Thyroid gland (tissue), 4 donors: ENCODE measurements at regions not wholly inside any gene's neighbourhood (a gene's known extent, or its start where the extent isn't known, plus 50 kb on each side); places are given as distances from the start of the nearest gene placed in this dataset.
"Not testable (repeated sequence)": the region's sequence is repeated elsewhere in the genome, so short reads cannot be mapped to it uniquely, and the experiment has no call there.

ENCODE experiments used
- DNase-seq, 2 donors: peaks; one replicate each; pipeline ENCODE4 v3.0.0-alpha.2; 2019
- H3K27ac ChIP-seq, 3 donors: fragments of 200-600 bp; sonication (generic); 1 replicate in 2 of 3; 2 replicates in 1 of 3; pipeline ENCODE4 v1.5.1; 2016 to 2019; ENCODE audit warnings: mild to moderate bottlenecking in 1 of 3, moderate library complexity in 1 of 3
- H3K27me3 ChIP-seq: fragments of 200-600 bp; sonication (generic); one replicate; pipeline ENCODE4 v1.5.1; 2019
- H3K36me3 ChIP-seq, 2 donors: fragments of 200-600 bp; sonication (generic); one replicate each; pipeline ENCODE4 v1.5.1; 2016 to 2019
- H3K4me1 ChIP-seq, 2 donors: fragments of 200-600 bp; sonication (generic); one replicate each; pipeline ENCODE4 v1.5.1; 2017 to 2019
- H3K4me3 ChIP-seq, 3 donors: fragments of 200-600 bp; sonication (generic); replicated peaks in 1 of 3; 1 replicate in 2 of 3; 2 replicates in 1 of 3; pipeline ENCODE4 v1.5.1; 2016; ENCODE audit warnings: mild to moderate bottlenecking in 1 of 3
- H3K9me3 ChIP-seq: fragments of 200-600 bp; sonication (generic); one replicate; pipeline ENCODE4 v1.5.1; 2017
- POLR2A ChIP-seq, 2 donors: fragments of 450-650 bp; IDR thresholded peaks; one replicate each; pipeline ENCODE4 v1.6.1; 2017; ENCODE audit warnings: antibody characterized with exemption in 2 of 2, mild to moderate bottlenecking in 2 of 2, moderate library complexity in 1 of 2
- WGBS, 2 donors: methylation state at CpG; one replicate each; pipeline ENCODE4 v1.1.5; 2017; 5-methylcytosine and 5-hydroxymethylcytosine counted together
- intact Hi-C: fragments of 100-400 bp; cut with DNase I; formaldehyde crosslinking; loops from one replicate; pipeline ENCODE4 v1.15.1; 2023
- TF ChIP-seq, protein P1 (sequence below), 6 experiments: fragments of 200-600 bp in 3 of 6; fragments of 450-650 bp in 3 of 6; sonication (generic) in 3 of 6; IDR thresholded peaks; one replicate each; pipeline ENCODE4 v1.5.1; 2016 to 2019; ENCODE audit warnings: antibody characterized with exemption in 6 of 6, mild to moderate bottlenecking in 2 of 6, inconsistent platforms in 1 of 6, moderate library complexity in 1 of 6

- H3K4me3 ChIP-seq = no peak overlapping the region
- no peaks in the 10 kb centered on the region for H3K36me3 ChIP-seq
- H3K27me3 ChIP-seq = no peaks in the 10 kb centered on the region
- no peak overlapping the region for H3K27ac ChIP-seq
- TF ChIP-seq, protein P1, sequence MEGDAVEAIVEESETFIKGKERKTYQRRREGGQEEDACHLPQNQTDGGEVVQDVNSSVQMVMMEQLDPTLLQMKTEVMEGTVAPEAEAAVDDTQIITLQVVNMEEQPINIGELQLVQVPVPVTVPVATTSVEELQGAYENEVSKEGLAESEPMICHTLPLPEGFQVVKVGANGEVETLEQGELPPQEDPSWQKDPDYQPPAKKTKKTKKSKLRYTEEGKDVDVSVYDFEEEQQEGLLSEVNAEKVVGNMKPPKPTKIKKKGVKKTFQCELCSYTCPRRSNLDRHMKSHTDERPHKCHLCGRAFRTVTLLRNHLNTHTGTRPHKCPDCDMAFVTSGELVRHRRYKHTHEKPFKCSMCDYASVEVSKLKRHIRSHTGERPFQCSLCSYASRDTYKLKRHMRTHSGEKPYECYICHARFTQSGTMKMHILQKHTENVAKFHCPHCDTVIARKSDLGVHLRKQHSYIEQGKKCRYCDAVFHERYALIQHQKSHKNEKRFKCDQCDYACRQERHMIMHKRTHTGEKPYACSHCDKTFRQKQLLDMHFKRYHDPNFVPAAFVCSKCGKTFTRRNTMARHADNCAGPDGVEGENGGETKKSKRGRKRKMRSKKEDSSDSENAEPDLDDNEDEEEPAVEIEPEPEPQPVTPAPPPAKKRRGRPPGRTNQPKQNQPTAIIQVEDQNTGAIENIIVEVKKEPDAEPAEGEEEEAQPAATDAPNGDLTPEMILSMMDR (IDR thresholded peaks at IDR 0.05) = no peak
- no peak for TF ChIP-seq POLR2A (IDR thresholded peaks at IDR 0.05)
- H3K4me1 ChIP-seq = no peaks in the 10 kb centered on the region
- no peaks in the 10 kb centered on the region for H3K9me3 ChIP-seq
- 82 to 85% methylated on average over 7 of the region's 7 CpGs for WGBS, 2 donors
- intact Hi-C loops = no loop called here
- DNase-seq = no peak
These were observed 98.8 kb upstream of the NTF3 start for GRCh38 chr12:5333096-5333495.

DNA sequence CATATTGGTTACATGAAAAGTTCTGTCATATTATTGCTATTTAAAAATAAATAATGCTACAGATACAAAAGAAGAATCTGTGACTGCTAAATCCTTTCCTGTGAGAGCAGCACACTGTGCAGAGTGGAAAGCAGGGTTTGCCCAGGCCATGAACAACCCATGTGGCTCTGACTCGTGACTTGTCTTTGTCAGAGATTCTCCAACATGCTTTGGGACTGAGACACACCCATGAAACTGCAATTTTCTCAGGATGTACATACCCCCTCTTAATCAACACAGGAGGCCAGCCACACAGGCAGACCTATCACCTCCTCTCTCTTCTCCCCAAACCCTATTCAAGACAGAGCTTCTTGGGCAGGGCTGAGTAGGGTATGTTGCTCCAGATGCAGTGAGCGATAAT lies 96.8 kb upstream of the NTF3 start:
- TF ChIP-seq, protein P1 (IDR thresholded peaks at IDR 0.05) = no peak
- no peak for TF ChIP-seq POLR2A (IDR thresholded peaks at IDR 0.05)
- Histone ChIP-seq H3K27ac (no peak overlapping the region), H3K4me3 (no peak overlapping the region), H3K9me3 (no peaks in the 10 kb centered on the region), H3K27me3 (no peaks in the 10 kb centered on the region), H3K36me3 (no peaks in the 10 kb centered on the region), H3K4me1 (no peaks in the 10 kb centered on the region)
- no peak for DNase-seq
- intact Hi-C loops = no loop called here
- WGBS, 2 donors = 83 to 87% methylated on average over 2 of the region's 2 CpGs

- intact Hi-C loops, DNase-seq, H3K4me1 ChIP-seq, H3K9me3 ChIP-seq, H3K27ac ChIP-seq, H3K4me3 ChIP-seq, H3K27me3 ChIP-seq, H3K36me3 ChIP-seq: not testable (repeated sequence)
- WGBS, 2 donors = 68 to 71% methylated on average over 2 of the region's 2 CpGs
These were observed 90.8 kb upstream of the NTF3 start for GRCh38 chr12:5341086-5341485.

GRCh38 chr12:5343711-5344110 lies 88.2 kb upstream of the NTF3 start:
- no peak overlapping the region for H3K27ac ChIP-seq
- WGBS, 2 donors = 69 to 87% methylated on average over 3 of the region's 3 CpGs
- no peaks in the 10 kb centered on the region for H3K4me1 ChIP-seq
- no peaks in the 10 kb centered on the region for H3K9me3 ChIP-seq
- H3K27me3 ChIP-seq = no peaks in the 10 kb centered on the region
- H3K4me3 ChIP-seq = no peak overlapping the region
- no peaks in the 10 kb centered on the region for H3K36me3 ChIP-seq
- TF ChIP-seq, protein P1 (IDR thresholded peaks at IDR 0.05) = no peak
- no peak for TF ChIP-seq POLR2A (IDR thresholded peaks at IDR 0.05)
- intact Hi-C loops = no loop called here
- DNase-seq = no peak

GRCh38 chr12:5344131-5344530 lies 87.8 kb upstream of the NTF3 start:
- Histone ChIP-seq H3K27me3 (no peaks in the 10 kb centered on the region), H3K27ac (no peak overlapping the region), H3K4me3 (no peak overlapping the region), H3K9me3 (no peaks in the 10 kb centered on the region), H3K4me1 (no peaks in the 10 kb centered on the region), H3K36me3 (no peaks in the 10 kb centered on the region)
- TF ChIP-seq POLR2A (IDR thresholded peaks at IDR 0.05) = no peak
- TF ChIP-seq, protein P1 (IDR thresholded peaks at IDR 0.05) = no peak
- no peak for DNase-seq
- intact Hi-C loops = no loop called here
- WGBS, 2 donors = 87 to 89% methylated on average over 4 of the region's 4 CpGs

DNA sequence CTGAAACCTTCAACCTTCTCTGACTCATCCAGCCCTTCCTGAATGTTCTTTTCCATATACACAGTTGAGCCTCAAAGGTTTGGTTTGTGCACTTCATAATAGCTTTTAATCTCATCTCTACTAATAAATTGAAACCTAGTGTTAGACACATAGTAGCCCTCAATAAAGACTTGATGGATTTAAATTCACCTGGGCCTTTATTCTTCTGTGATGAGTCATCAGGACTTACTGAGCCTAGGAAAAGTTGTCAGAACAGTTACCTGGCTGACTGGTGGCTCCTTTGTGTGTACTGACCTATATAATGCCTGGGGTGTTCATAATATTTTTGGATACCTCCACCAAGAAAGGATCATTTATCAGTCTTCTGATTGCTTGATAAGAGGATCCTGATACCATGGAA lies 86.4 kb upstream of the NTF3 start:
- Histone ChIP-seq H3K9me3 (no peaks in the 10 kb centered on the region), H3K27ac (no peak overlapping the region), H3K36me3 (no peaks in the 10 kb centered on the region), H3K4me3 (no peak overlapping the region), H3K27me3 (no peaks in the 10 kb centered on the region), H3K4me1 (no peaks in the 10 kb centered on the region)
- DNase-seq = no peak
- no peak for TF ChIP-seq POLR2A (IDR thresholded peaks at IDR 0.05)
- TF ChIP-seq, protein P1 (IDR thresholded peaks at IDR 0.05) = no peak
- intact Hi-C loops = no loop called here
